ENCODE measurements at regions not wholly inside any gene's neighbourhood (a gene's known extent, or its start where the extent isn't known, plus 50 kb on each side); places are given as distances from the start of the nearest gene placed in this dataset.

DNA sequence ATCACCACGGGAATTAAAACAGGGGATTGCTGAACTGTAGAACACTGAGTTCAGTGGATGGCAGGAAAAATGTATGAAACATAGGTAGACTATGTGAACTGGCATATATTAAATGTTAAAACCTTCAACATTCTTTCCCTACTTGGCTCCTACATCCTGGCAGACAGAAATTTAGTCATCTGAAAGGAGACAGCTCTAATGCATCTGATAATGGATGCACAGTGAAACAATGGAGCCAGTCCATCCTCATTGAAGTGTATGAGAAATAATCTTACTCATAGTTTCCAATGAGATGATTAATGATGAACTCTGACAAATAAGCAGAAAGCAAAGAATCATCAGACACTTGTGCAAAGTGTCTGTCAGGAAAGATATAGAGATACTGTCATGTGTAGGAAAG, 1629.7 kb upstream of the TMEFF2 start:
- Mint-ChIP-seq H3K4me3 (no peak overlapping the region), H3K27me3 (no peaks in the 10 kb centered on the region), H3K36me3 (no peaks in the 10 kb centered on the region)

GRCh38 chr2:193818801-193819499, 1624.2 kb upstream of the TMEFF2 start:
- no peaks in the 10 kb centered on the region for H3K27me3 Mint-ChIP-seq
- H3K27ac Mint-ChIP-seq: no peak overlapping the region
- peaks cover 5% of the 10 kb centered on the region for H3K9me3 Mint-ChIP-seq (ENCODE audit: low read depth)
- no peaks in the 10 kb centered on the region for H3K36me3 Mint-ChIP-seq
- no peak overlapping the region for H3K4me3 Mint-ChIP-seq
- no peaks in the 10 kb centered on the region for H3K4me1 Mint-ChIP-seq (ENCODE audit: low read depth)

More for the DNA sequence above, 1629.7 kb upstream of the TMEFF2 start:
- H3K27ac Mint-ChIP-seq: no peak overlapping the region
- no peaks in the 10 kb centered on the region for H3K4me1 Mint-ChIP-seq (ENCODE audit: low read depth)
- peaks cover 5% of the 10 kb centered on the region for H3K9me3 Mint-ChIP-seq (ENCODE audit: low read depth)

GRCh38 chr2:193816008-193816407, 1621.3 kb upstream of the TMEFF2 start:
- Mint-ChIP-seq H3K27me3 (no peaks in the 10 kb centered on the region), H3K27ac (no peak overlapping the region), H3K4me1 (ENCODE audit: low read depth) (no peaks in the 10 kb centered on the region), H3K4me3 (no peak overlapping the region), H3K36me3 (no peaks in the 10 kb centered on the region), H3K9me3 (ENCODE audit: low read depth) (no peaks in the 10 kb centered on the region)

DNA sequence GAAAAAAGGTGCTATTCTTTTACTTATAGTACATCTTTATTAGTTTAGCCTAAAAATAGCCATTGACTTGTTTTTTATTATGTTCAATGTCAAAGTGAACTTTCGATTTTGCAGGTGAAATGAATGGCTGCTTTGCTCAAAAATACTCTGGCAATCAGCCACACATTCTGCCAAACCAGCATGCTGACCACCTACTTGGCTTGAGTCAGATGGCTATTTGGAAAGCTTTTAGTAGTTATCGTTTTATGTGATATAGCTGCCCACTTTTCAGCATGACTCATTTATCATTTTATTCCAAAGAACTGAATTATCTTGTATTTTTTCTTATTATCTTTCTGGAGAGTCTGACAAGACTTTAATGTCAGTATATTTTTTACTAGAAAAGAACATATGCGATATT, 1615.8 kb upstream of the TMEFF2 start:
- no peaks in the 10 kb centered on the region for H3K4me1 Mint-ChIP-seq (ENCODE audit: low read depth)

GRCh38 chr2:193808877-193809276, 1614.1 kb upstream of the TMEFF2 start:
- no peaks in the 10 kb centered on the region for H3K4me1 Mint-ChIP-seq (ENCODE audit: low read depth)
- H3K36me3 Mint-ChIP-seq: no peaks in the 10 kb centered on the region
- H3K27me3 Mint-ChIP-seq: no peaks in the 10 kb centered on the region
- no peak overlapping the region for H3K4me3 Mint-ChIP-seq
- no peak overlapping the region for H3K27ac Mint-ChIP-seq
- H3K9me3 Mint-ChIP-seq (ENCODE audit: low read depth): no peaks in the 10 kb centered on the region

More for the DNA sequence above, 1615.8 kb upstream of the TMEFF2 start:
- H3K36me3 Mint-ChIP-seq: no peaks in the 10 kb centered on the region
- H3K4me3 Mint-ChIP-seq: no peak overlapping the region
- no peaks in the 10 kb centered on the region for H3K27me3 Mint-ChIP-seq
- no peak overlapping the region for H3K27ac Mint-ChIP-seq
- H3K9me3 Mint-ChIP-seq (ENCODE audit: low read depth): no peaks in the 10 kb centered on the region

- H3K27me3 Mint-ChIP-seq: no peaks in the 10 kb centered on the region
- H3K4me1 Mint-ChIP-seq (ENCODE audit: low read depth): no peaks in the 10 kb centered on the region
- no peaks in the 10 kb centered on the region for H3K9me3 Mint-ChIP-seq (ENCODE audit: low read depth)
- H3K36me3 Mint-ChIP-seq: no peaks in the 10 kb centered on the region
- H3K27ac Mint-ChIP-seq: no peak overlapping the region
- no peak overlapping the region for H3K4me3 Mint-ChIP-seq
Observed at GRCh38 chr2:193806088-193806774, 1611.5 kb upstream of the TMEFF2 start.

DNA sequence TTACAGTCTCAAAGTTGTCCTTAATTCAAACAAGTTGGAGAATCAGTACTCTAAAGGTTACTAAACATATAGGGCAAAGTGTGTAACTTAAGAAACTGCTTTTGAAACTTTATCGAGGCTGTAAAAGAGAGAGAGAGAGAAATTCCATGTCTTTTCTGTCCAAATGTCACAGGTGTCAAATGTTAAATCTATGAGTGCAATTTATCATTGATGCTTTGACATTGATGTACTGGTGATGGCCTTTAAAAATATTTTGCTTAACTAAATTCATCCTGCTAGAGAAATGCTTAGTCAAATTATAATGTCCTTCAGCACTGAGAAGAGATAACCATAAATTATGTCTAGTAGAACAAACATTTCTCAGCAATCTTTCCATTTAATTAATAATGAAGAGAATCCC, 1602.1 kb upstream of the TMEFF2 start:
- no peak overlapping the region for H3K27ac Mint-ChIP-seq
- no peaks in the 10 kb centered on the region for H3K4me1 Mint-ChIP-seq (ENCODE audit: low read depth)
- H3K27me3 Mint-ChIP-seq: no peaks in the 10 kb centered on the region
- H3K36me3 Mint-ChIP-seq: no peaks in the 10 kb centered on the region
- H3K9me3 Mint-ChIP-seq (ENCODE audit: low read depth): peaks cover 15% of the 10 kb centered on the region
- H3K4me3 Mint-ChIP-seq: no peak overlapping the region

DNA sequence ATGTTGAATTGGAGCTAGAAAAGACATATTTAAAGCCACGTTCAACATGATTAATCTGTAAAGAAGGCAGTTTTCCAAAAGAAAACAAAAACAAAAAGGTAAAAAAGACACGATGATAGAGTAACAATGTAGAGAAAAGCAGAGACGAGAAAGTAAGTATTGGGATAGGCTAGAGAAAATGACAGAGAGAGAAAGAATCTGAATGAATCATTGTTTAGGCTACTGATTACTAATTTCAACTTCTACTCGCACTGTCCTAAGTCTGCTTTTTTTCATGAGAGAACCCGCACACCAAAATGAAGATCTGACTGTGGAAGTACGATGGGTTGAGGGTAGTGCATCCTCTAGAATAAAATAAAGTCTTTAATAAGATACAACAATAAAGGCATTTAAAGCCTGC, 1599.2 kb upstream of the TMEFF2 start:
- Mint-ChIP-seq H3K9me3 (ENCODE audit: low read depth) (peaks cover 10% of the 10 kb centered on the region), H3K27me3 (no peaks in the 10 kb centered on the region)

DNA sequence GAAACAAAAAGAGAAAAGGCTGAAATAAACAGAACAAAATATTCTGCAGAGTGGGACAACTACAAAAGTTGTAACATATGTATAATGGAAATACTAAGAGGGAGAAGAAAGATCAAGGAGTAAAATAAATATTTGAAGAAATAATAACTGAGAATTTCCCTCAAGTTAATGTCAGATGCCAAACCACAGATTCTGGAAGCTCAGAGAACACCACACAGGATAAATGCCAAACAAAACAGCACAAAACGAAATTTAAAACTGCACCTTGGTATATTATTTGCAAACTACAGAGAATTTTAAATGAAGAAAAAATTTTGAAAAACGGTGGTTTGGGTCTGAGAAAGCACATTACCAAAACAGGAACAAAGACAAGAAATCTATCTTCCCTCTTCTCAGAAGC, 1588.9 kb upstream of the TMEFF2 start:
- no peak overlapping the region for H3K27ac Mint-ChIP-seq
- no peak overlapping the region for H3K4me3 Mint-ChIP-seq
- H3K9me3 Mint-ChIP-seq (ENCODE audit: low read depth): peaks cover 19% of the 10 kb centered on the region
- H3K4me1 Mint-ChIP-seq (ENCODE audit: low read depth): no peaks in the 10 kb centered on the region
- no peaks in the 10 kb centered on the region for H3K36me3 Mint-ChIP-seq
- H3K27me3 Mint-ChIP-seq: no peaks in the 10 kb centered on the region

More for the DNA sequence above, 1599.2 kb upstream of the TMEFF2 start:
- H3K36me3 Mint-ChIP-seq: no peaks in the 10 kb centered on the region
- no peaks in the 10 kb centered on the region for H3K4me1 Mint-ChIP-seq (ENCODE audit: low read depth)
- no peak overlapping the region for H3K27ac Mint-ChIP-seq
- H3K4me3 Mint-ChIP-seq: no peak overlapping the region

GRCh38 chr2:193778293-193778692, 1583.6 kb upstream of the TMEFF2 start:
- Mint-ChIP-seq H3K36me3 (no peaks in the 10 kb centered on the region), H3K4me1 (ENCODE audit: low read depth) (no peaks in the 10 kb centered on the region), H3K4me3 (no peak overlapping the region), H3K27me3 (no peaks in the 10 kb centered on the region), H3K27ac (no peak overlapping the region), H3K9me3 (ENCODE audit: low read depth) (no peaks in the 10 kb centered on the region)

GRCh38 chr2:193776988-193777387, 1582.3 kb upstream of the TMEFF2 start:
- Mint-ChIP-seq H3K4me3 (no peak overlapping the region), H3K36me3 (no peaks in the 10 kb centered on the region), H3K27me3 (no peaks in the 10 kb centered on the region), H3K4me1 (ENCODE audit: low read depth) (no peaks in the 10 kb centered on the region), H3K9me3 (ENCODE audit: low read depth) (no peaks in the 10 kb centered on the region), H3K27ac (no peak overlapping the region)

GRCh38 chr2:193774166-193774565, 1579.4 kb upstream of the TMEFF2 start:
- Mint-ChIP-seq H3K27ac (no peak overlapping the region), H3K36me3 (no peaks in the 10 kb centered on the region), H3K4me1 (ENCODE audit: low read depth) (no peaks in the 10 kb centered on the region), H3K4me3 (no peak overlapping the region), H3K9me3 (ENCODE audit: low read depth) (no peaks in the 10 kb centered on the region), H3K27me3 (no peaks in the 10 kb centered on the region)

- no peaks in the 10 kb centered on the region for H3K36me3 Mint-ChIP-seq
- no peaks in the 10 kb centered on the region for H3K4me1 Mint-ChIP-seq (ENCODE audit: low read depth)
- no peak overlapping the region for H3K4me3 Mint-ChIP-seq
- no peaks in the 10 kb centered on the region for H3K9me3 Mint-ChIP-seq (ENCODE audit: low read depth)
- no peak overlapping the region for H3K27ac Mint-ChIP-seq
- no peaks in the 10 kb centered on the region for H3K27me3 Mint-ChIP-seq
Observed at GRCh38 chr2:193751299-193751698, 1556.6 kb upstream of the TMEFF2 start.

DNA sequence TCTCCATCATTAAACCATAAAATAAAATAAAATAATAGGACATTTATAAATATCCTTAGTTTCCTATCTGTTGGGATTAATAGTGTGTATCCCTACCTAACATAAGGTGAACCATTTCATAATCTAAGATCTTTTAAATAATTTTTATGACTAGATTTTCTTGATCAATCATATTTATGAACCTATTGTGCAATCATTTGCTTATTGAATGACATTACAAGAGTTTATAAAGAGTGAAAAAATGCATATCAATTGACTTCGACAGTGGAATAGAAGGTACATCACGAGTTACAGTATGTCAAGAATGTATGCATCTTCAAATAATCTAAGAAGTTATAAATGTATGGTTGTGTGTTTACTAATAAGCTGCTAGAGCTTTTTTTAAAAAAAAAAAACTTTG, 1554.8 kb upstream of the TMEFF2 start:
- Mint-ChIP-seq H3K9me3 (ENCODE audit: low read depth) (no peaks in the 10 kb centered on the region), H3K4me1 (ENCODE audit: low read depth) (no peaks in the 10 kb centered on the region), H3K4me3 (no peak overlapping the region), H3K27me3 (no peaks in the 10 kb centered on the region), H3K27ac (no peak overlapping the region), H3K36me3 (no peaks in the 10 kb centered on the region)

GRCh38 chr2:193743089-193743488, 1548.4 kb upstream of the TMEFF2 start:
- Mint-ChIP-seq H3K4me1 (ENCODE audit: low read depth) (no peaks in the 10 kb centered on the region), H3K27ac (no peak overlapping the region), H3K27me3 (no peaks in the 10 kb centered on the region), H3K9me3 (ENCODE audit: low read depth) (peaks cover 14% of the 10 kb centered on the region), H3K4me3 (no peak overlapping the region), H3K36me3 (no peaks in the 10 kb centered on the region)

DNA sequence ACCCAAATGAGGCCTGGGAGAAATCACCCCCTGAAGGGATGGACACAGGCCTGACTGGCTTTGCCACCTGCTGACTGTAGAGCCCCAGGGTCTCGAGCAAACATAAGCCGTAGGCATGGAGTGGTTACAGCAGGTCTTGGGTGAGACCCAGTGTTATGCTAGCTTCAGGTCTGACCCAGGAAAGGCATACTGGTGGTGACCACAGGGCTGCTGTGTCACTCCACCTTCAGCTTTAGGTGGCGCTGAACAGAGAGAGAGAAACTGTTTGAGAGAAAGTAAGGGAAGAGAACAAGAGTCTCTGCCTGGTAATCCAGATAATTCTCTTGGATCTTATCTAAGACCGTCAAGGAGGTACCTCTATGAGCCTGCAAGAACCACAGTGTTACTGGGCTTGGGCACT, 1544.2 kb upstream of the TMEFF2 start:
- H3K27me3 Mint-ChIP-seq: no peaks in the 10 kb centered on the region
- no peaks in the 10 kb centered on the region for H3K4me1 Mint-ChIP-seq (ENCODE audit: low read depth)
- no peak overlapping the region for H3K4me3 Mint-ChIP-seq
- H3K36me3 Mint-ChIP-seq: no peaks in the 10 kb centered on the region
- H3K9me3 Mint-ChIP-seq (ENCODE audit: low read depth): peaks cover 10% of the 10 kb centered on the region
- H3K27ac Mint-ChIP-seq: no peak overlapping the region

Data from activated naive CD8-positive, alpha-beta T cell (primary cell).